Naive thymus-derived CD8-positive, alpha-beta T cell (primary cell): ENCODE measurements at regions not wholly inside any gene's neighbourhood (a gene's known extent, or its start where the extent isn't known, plus 50 kb on each side); places are given as distances from the start of the nearest gene placed in this dataset.

Experiments used
- ATAC-seq, 2 donors: fragments of 150-1000 bp; cut with Tn5 transposase in 1 of 2; sonication (Bioruptor Pico), chemical (Tn5 transposase) in 1 of 2; 1 replicate in 1 of 2; 2 replicates in 1 of 2; pipeline ENCODE4 v1.10.0; 2021; ENCODE audit warnings: mild to moderate bottlenecking in 2 of 2, moderate library complexity in 2 of 2
- POLR2A ChIA-PET: fragments of 350-600 bp; sonication (Branson Sonifier 250); formaldehyde crosslinking; loops from one replicate; lab custom pipeline; 2021; ENCODE audit warnings: antibody characterized with exemption; lab: Charles Lee
- DNase-seq, 10 donors: peaks; one replicate each; pipeline versions ENCODE4 v3.0.0 to v3.0.0-alpha.2; 2020 to 2022
- H3K27ac Mint-ChIP-seq, 10 donors: one replicate each; pipeline ENCODE4 v1.8.0; 2020 to 2022; ENCODE audit warnings: mild to moderate bottlenecking in 10 of 10, mixed read lengths in 10 of 10, moderate library complexity in 4 of 10, inconsistent platforms in 1 of 10
- H3K27me3 Mint-ChIP-seq, 5 donors: one replicate each; pipeline ENCODE4 v1.8.0; 2021 to 2022; ENCODE audit warnings: mixed read lengths in 5 of 5
- H3K36me3 Mint-ChIP-seq, 3 donors: one replicate each; pipeline ENCODE4 v1.8.0; 2020 to 2022; ENCODE audit warnings: mixed read lengths in 3 of 3, mild to moderate bottlenecking in 2 of 3, inconsistent platforms in 1 of 3
- H3K4me1 Mint-ChIP-seq, 4 donors: one replicate each; pipeline ENCODE4 v1.8.0; 2021 to 2022; ENCODE audit warnings: mixed read lengths in 4 of 4
- H3K4me3 Mint-ChIP-seq, 10 donors: one replicate each; pipeline ENCODE4 v1.8.0; 2020 to 2022; ENCODE audit warnings: mild to moderate bottlenecking in 10 of 10, mixed read lengths in 10 of 10, moderate library complexity in 6 of 10, inconsistent platforms in 1 of 10
- H3K9me3 Mint-ChIP-seq, 9 donors: one replicate each; pipeline ENCODE4 v1.8.0; 2020 to 2022; ENCODE audit warnings: mixed read lengths in 9 of 9, mild to moderate bottlenecking in 3 of 9, inconsistent platforms in 1 of 9, moderate library complexity in 1 of 9

- Mint-ChIP-seq H3K27me3 (peaks cover 0 to 9% (median 0%) of the 10 kb centered on the region in 5 donors), H3K36me3 (peaks cover 0 to 7% (median 0%) of the 10 kb centered on the region in 3 donors), H3K9me3 (peaks cover 0 to 18% (median 8%) of the 10 kb centered on the region in 9 donors), H3K27ac (no peak overlapping the region), H3K4me1 (no peaks in the 10 kb centered on the region), H3K4me3 (no peak overlapping the region)
- POLR2A ChIA-PET = no interaction called here
- ATAC-seq (no peak), DNase-seq (no peak)
Observed at GRCh38 chr6:117143647-117144046, 121.7 kb upstream of the VGLL2 start.

GRCh38 chr6:117145940-117146339 is 119.4 kb upstream of the VGLL2 start:
- no peak for DNase-seq
- Mint-ChIP-seq H3K4me3 (no peak overlapping the region), H3K27me3 (peaks cover 0 to 9% (median 0%) of the 10 kb centered on the region in 5 donors), H3K36me3 (peaks cover 0 to 7% (median 0%) of the 10 kb centered on the region in 3 donors), H3K27ac (no peak overlapping the region), H3K4me1 (no peaks in the 10 kb centered on the region), H3K9me3 (peaks cover 0 to 25% (median 14%) of the 10 kb centered on the region in 9 donors)
- no peak for ATAC-seq
- POLR2A ChIA-PET = no interaction called here

DNA sequence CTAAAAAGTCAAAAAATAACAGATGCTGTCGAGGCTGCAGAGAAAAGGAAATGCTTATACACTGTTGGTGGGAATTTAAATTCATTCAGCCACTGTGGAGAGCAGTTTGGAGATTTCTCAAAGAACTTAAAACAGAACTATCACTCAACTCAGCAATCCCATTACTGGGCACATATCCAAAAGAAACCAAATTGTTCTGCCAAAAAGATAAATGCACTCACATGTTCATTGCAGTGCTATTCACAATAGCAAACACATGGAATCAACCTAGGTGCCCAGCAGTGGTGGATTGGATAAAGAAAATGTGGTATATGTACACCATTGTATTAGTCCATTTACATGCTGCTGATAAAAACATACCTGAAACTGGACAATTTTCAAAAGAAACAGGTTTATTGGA is 116.0 kb upstream of the VGLL2 start:
- Mint-ChIP-seq H3K9me3 (peaks cover 0 to 41% (median 16%) of the 10 kb centered on the region in 9 donors), H3K4me1 (no peaks in the 10 kb centered on the region), H3K36me3 (peaks cover 0 to 15% (median 0%) of the 10 kb centered on the region in 3 donors), H3K4me3 (no peak overlapping the region), H3K27me3 (peaks cover 0 to 4% (median 0%) of the 10 kb centered on the region in 5 donors), H3K27ac (no peak overlapping the region)
- ATAC-seq (no peak), DNase-seq (no peak)
- POLR2A ChIA-PET = no interaction called here

- Mint-ChIP-seq H3K9me3 (peaks cover 0 to 12% (median 3%) of the 10 kb centered on the region in 9 donors), H3K4me1 (no peaks in the 10 kb centered on the region), H3K27ac (no peak overlapping the region), H3K27me3 (peaks cover 0 to 2% (median 0%) of the 10 kb centered on the region in 5 donors), H3K4me3 (no peak overlapping the region), H3K36me3 (peaks cover 0 to under 1% (median 0%) of the 10 kb centered on the region in 3 donors)
- ATAC-seq (no peak), DNase-seq (no peak)
- POLR2A ChIA-PET = no interaction called here
Observed at GRCh38 chr6:117156741-117157140, 108.6 kb upstream of the VGLL2 start.

GRCh38 chr6:117157448-117157847 is 107.9 kb upstream of the VGLL2 start:
- ATAC-seq = no peak
- no peak for DNase-seq
- peaks cover 0 to 6% (median 0%) of the 10 kb centered on the region in 9 donors for H3K9me3 Mint-ChIP-seq
- no peaks in the 10 kb centered on the region for H3K4me1 Mint-ChIP-seq
- no peak overlapping the region for H3K4me3 Mint-ChIP-seq
- no peaks in the 10 kb centered on the region for H3K36me3 Mint-ChIP-seq
- peaks cover 0 to 8% (median 0%) of the 10 kb centered on the region in 5 donors for H3K27me3 Mint-ChIP-seq
- no peak overlapping the region for H3K27ac Mint-ChIP-seq
- POLR2A ChIA-PET = no interaction called here

- DNase-seq (no peak), ATAC-seq (no peak)
- H3K4me3 Mint-ChIP-seq = no peak overlapping the region
- H3K9me3 Mint-ChIP-seq = peaks cover 0 to 11% (median 1%) of the 10 kb centered on the region in 9 donors
- no peak overlapping the region for H3K27ac Mint-ChIP-seq
- POLR2A ChIA-PET = no interaction called here
- H3K4me1 Mint-ChIP-seq = no peaks in the 10 kb centered on the region
- H3K36me3 Mint-ChIP-seq = no peaks in the 10 kb centered on the region
- peaks cover 0 to 8% (median 2%) of the 10 kb centered on the region in 5 donors for H3K27me3 Mint-ChIP-seq
Observed at GRCh38 chr6:117165911-117166499, 99.4 kb upstream of the VGLL2 start.

DNA sequence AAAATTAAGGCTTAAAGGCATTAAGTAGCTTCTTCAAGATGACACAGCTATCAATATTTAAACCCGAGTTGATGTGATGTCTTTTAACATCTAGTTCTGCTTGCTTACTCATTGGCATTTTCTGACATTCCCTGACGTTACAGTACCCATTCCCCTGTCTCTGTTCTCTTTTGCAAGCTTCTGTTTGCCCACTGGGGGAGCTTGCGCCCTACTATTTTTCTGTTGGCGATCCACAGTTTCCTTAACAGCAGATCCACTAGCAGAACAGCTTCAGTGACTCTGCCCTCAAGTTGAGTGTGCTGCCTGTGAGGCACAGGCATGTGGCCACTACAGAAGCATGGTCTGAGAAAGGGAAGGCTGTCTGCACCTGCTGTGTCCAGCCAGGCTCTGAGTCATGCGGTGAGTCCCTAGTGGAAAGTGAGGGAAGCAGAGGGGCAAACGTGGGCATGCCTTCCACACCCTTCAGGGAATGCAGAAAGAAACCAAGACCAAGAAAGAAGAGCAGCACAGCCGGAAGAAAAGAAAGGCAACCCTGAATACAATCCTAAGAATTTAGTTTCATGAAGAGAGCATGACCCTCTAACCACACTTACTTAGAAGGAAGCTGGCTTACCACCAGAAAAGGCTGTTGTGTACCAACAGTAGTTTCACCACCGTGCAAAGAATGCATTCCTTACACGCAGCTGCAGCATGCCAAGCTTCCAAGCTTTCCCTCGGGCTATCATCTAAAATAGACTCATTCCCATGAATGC is 97.7 kb upstream of the VGLL2 start:
- Mint-ChIP-seq H3K4me3 (no peak overlapping the region), H3K36me3 (no peaks in the 10 kb centered on the region), H3K27me3 (peaks cover 0 to 3% (median 0%) of the 10 kb centered on the region in 5 donors), H3K4me1 (no peaks in the 10 kb centered on the region), H3K27ac (no peak overlapping the region), H3K9me3 (peaks cover 0 to 12% (median 4%) of the 10 kb centered on the region in 9 donors)
- ATAC-seq (no peak), DNase-seq (no peak)
- POLR2A ChIA-PET = no interaction called here

GRCh38 chr6:117168296-117169063 is 96.9 kb upstream of the VGLL2 start:
- Mint-ChIP-seq H3K9me3 (peaks cover 0 to 12% (median 4%) of the 10 kb centered on the region in 9 donors), H3K4me3 (no peak overlapping the region), H3K4me1 (no peaks in the 10 kb centered on the region), H3K27me3 (peaks cover 0 to 3% (median 0%) of the 10 kb centered on the region in 5 donors), H3K36me3 (no peaks in the 10 kb centered on the region), H3K27ac (no peak overlapping the region)
- DNase-seq (no peak), ATAC-seq (no peak)
- POLR2A ChIA-PET = no interaction called here

- Mint-ChIP-seq H3K36me3 (no peaks in the 10 kb centered on the region), H3K4me3 (no peak overlapping the region), H3K4me1 (no peaks in the 10 kb centered on the region), H3K27ac (no peak overlapping the region), H3K9me3 (peaks cover 0 to 12% (median 5%) of the 10 kb centered on the region in 9 donors), H3K27me3 (peaks cover 0 to 3% (median 0%) of the 10 kb centered on the region in 5 donors)
- DNase-seq (no peak), ATAC-seq (no peak)
- POLR2A ChIA-PET = no interaction called here
Observed at GRCh38 chr6:117169064-117169665, 96.2 kb upstream of the VGLL2 start.

GRCh38 chr6:117169781-117170281 is 95.5 kb upstream of the VGLL2 start:
- DNase-seq (no peak), ATAC-seq (no peak)
- Mint-ChIP-seq H3K9me3 (peaks cover 0 to 12% (median 5%) of the 10 kb centered on the region in 9 donors), H3K4me1 (no peaks in the 10 kb centered on the region), H3K27me3 (peaks cover 0 to 3% (median 0%) of the 10 kb centered on the region in 5 donors), H3K36me3 (no peaks in the 10 kb centered on the region), H3K4me3 (no peak overlapping the region), H3K27ac (no peak overlapping the region)
- POLR2A ChIA-PET = no interaction called here

- Mint-ChIP-seq H3K27me3 (peaks cover 0 to 9% (median 0%) of the 10 kb centered on the region in 5 donors), H3K4me3 (no peak overlapping the region), H3K27ac (no peak overlapping the region), H3K36me3 (no peaks in the 10 kb centered on the region), H3K9me3 (peaks cover 3 to 39% (median 20%) of the 10 kb centered on the region in 9 donors), H3K4me1 (no peaks in the 10 kb centered on the region)
- no peak for DNase-seq
- POLR2A ChIA-PET = no interaction called here
- no peak for ATAC-seq
Observed at GRCh38 chr6:117174835-117175360, 90.5 kb upstream of the VGLL2 start.

DNA sequence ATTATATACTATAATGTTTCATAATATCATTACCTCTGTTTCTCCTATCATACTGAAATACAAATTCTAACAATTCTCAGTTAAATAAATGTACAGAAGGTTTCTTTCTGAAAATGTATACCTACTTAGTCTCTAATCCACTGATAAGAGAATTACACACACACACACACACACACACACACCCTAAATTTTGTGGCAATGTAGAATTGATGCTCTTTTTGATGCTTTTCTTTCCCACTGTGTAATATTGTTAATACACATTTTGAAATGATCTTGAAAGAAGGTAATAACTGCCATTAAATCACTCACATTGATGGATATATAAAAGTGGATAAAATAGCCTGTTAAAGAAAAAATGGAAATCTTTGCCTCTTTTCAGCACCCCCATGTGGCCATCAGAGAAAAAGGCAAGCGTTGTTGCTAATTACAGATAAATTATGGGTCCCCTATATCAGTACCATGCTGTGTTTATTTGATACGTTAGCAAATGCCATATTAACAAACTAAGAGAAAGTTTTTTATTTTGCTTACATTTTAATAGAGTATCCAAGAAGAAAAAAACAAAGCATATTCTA is 76.6 kb upstream of the VGLL2 start:
- Mint-ChIP-seq H3K4me3 (no peak overlapping the region), H3K27ac (no peak overlapping the region), H3K9me3 (peaks cover 0 to 8% (median 0%) of the 10 kb centered on the region in 9 donors), H3K4me1 (no peaks in the 10 kb centered on the region), H3K27me3 (no peaks in the 10 kb centered on the region), H3K36me3 (no peaks in the 10 kb centered on the region)
- ATAC-seq (no peak), DNase-seq (no peak)
- POLR2A ChIA-PET = no interaction called here
